Mesothelial cell of epicardium (in vitro differentiated cells): ENCODE measurements at regions not wholly inside any gene's neighbourhood (a gene's known extent, or its start where the extent isn't known, plus 50 kb on each side); places are given as distances from the start of the nearest gene placed in this dataset.
A peak's percentile ranks its signal among the peaks of the same experiment; 100 is the strongest.
"Not testable (repeated sequence)": the region's sequence is repeated elsewhere in the genome, so short reads cannot be mapped to it uniquely, and the experiment has no call there.

Source experiments
- DNase-seq, 2 experiments: peaks; one replicate each; pipeline ENCODE4 v3.0.0; 2021; ENCODE audit warnings: low spot score in 2 of 2; ENCODE audit not compliant: unreplicated experiment in 2 of 2
- H3K27ac Mint-ChIP-seq: 2 replicates; pipeline ENCODE4 v1.8.0; 2021; ENCODE audit warnings: mixed read lengths
- H3K27me3 Mint-ChIP-seq: 2 replicates; pipeline ENCODE4 v1.8.0; 2021; ENCODE audit warnings: low read depth, mixed read lengths
- H3K36me3 Mint-ChIP-seq: 2 replicates; pipeline ENCODE4 v1.8.0; 2021; ENCODE audit warnings: mixed read lengths
- H3K4me1 Mint-ChIP-seq: 2 replicates; pipeline ENCODE4 v1.8.0; 2021; ENCODE audit warnings: mixed read lengths
- H3K4me3 Mint-ChIP-seq: 2 replicates; pipeline ENCODE4 v1.8.0; 2021; ENCODE audit warnings: mild to moderate bottlenecking, moderate library complexity, mixed read lengths
- H3K9me3 Mint-ChIP-seq: 2 replicates; pipeline ENCODE4 v1.8.0; 2021; ENCODE audit warnings: mixed read lengths
- CTCF ChIP-seq: fragments of 200-600 bp; sonication (generic); IDR thresholded peaks from one replicate; pipeline ENCODE4 v1.5.0; 2021; ENCODE audit warnings: antibody characterized with exemption; ENCODE audit not compliant: unreplicated experiment

- TF ChIP-seq CTCF, result no peak
- peaks cover 3% of the 10 kb centered on the region for H3K9me3 Mint-ChIP-seq
- no peak for DNase-seq
- peaks cover 9% of the 10 kb centered on the region for H3K4me1 Mint-ChIP-seq
- no peaks in the 10 kb centered on the region for H3K36me3 Mint-ChIP-seq
- no peak overlapping the region for H3K4me3 Mint-ChIP-seq
- no peak overlapping the region for H3K27ac Mint-ChIP-seq
- peaks cover 3% of the 10 kb centered on the region for H3K27me3 Mint-ChIP-seq
Measured at GRCh38 chr13:28607187-28607955, 51.6 kb upstream of the POMP start.

- no peaks in the 10 kb centered on the region for H3K36me3 Mint-ChIP-seq
- no peak for TF ChIP-seq CTCF
- peaks cover 3% of the 10 kb centered on the region for H3K9me3 Mint-ChIP-seq
- no peak for DNase-seq
- H3K27me3 Mint-ChIP-seq, result peaks cover 3% of the 10 kb centered on the region
- no peak overlapping the region for H3K27ac Mint-ChIP-seq
- H3K4me1 Mint-ChIP-seq, result peaks cover 9% of the 10 kb centered on the region
- no peak overlapping the region for H3K4me3 Mint-ChIP-seq
Measured at GRCh38 chr13:28606466-28606865, 52.5 kb upstream of the POMP start.

- H3K27ac Mint-ChIP-seq, H3K9me3 Mint-ChIP-seq, H3K36me3 Mint-ChIP-seq, H3K4me3 Mint-ChIP-seq, H3K27me3 Mint-ChIP-seq, DNase-seq, H3K4me1 Mint-ChIP-seq: not testable (repeated sequence)
Measured at GRCh38 chr13:28605147-28605546, 53.8 kb upstream of the POMP start.

- Mint-ChIP-seq H3K4me3 (no peak overlapping the region), H3K27me3 (peaks cover 6% of the 10 kb centered on the region), H3K36me3 (no peaks in the 10 kb centered on the region), H3K4me1 (peaks cover 4% of the 10 kb centered on the region), H3K9me3 (peaks cover 3% of the 10 kb centered on the region), H3K27ac (peak overlapping the region; percentile 27)
- DNase-seq, result no peak
- TF ChIP-seq CTCF, result no peak
Measured at GRCh38 chr13:28603043-28603664, 55.8 kb upstream of the POMP start.

- Mint-ChIP-seq H3K27ac (peak overlapping the region; percentile 27), H3K9me3 (peaks cover 3% of the 10 kb centered on the region), H3K4me1 (peaks cover 4% of the 10 kb centered on the region), H3K36me3 (no peaks in the 10 kb centered on the region), H3K4me3 (no peak overlapping the region), H3K27me3 (peaks cover 6% of the 10 kb centered on the region)
- DNase-seq, result no peak
- TF ChIP-seq CTCF, result no peak
Measured at GRCh38 chr13:28602580-28602979, 56.4 kb upstream of the POMP start.

GRCh38 chr13:28601581-28601980 lies 57.3 kb upstream of the POMP start:
- no peak overlapping the region for H3K4me3 Mint-ChIP-seq
- H3K27ac Mint-ChIP-seq, result no peak overlapping the region
- H3K36me3 Mint-ChIP-seq, result no peaks in the 10 kb centered on the region
- TF ChIP-seq CTCF, result no peak
- H3K4me1 Mint-ChIP-seq, result peaks cover 4% of the 10 kb centered on the region
- peaks cover 6% of the 10 kb centered on the region for H3K27me3 Mint-ChIP-seq
- DNase-seq, result no peak
- H3K9me3 Mint-ChIP-seq, result peaks cover 3% of the 10 kb centered on the region
